Panc1 (cell line): ENCODE measurements at regions not wholly inside any gene's neighbourhood (a gene's known extent, or its start where the extent isn't known, plus 50 kb on each side); places are given as distances from the start of the nearest gene placed in this dataset.

ENCODE experiments used
- POLR2AphosphoS5 ChIP-seq: IDR thresholded peaks from 2 replicates; pipeline ENCODE4 v1.6.1; 2012; ENCODE audit warnings: mild to moderate bottlenecking, low read depth, low read length, moderate library complexity
- TF ChIP-seq, protein P1 (sequence below): fragments of 450-650 bp; IDR thresholded peaks from 2 replicates; pipeline ENCODE4 v1.5.1; 2017; ENCODE audit warnings: mild to moderate bottlenecking

DNA sequence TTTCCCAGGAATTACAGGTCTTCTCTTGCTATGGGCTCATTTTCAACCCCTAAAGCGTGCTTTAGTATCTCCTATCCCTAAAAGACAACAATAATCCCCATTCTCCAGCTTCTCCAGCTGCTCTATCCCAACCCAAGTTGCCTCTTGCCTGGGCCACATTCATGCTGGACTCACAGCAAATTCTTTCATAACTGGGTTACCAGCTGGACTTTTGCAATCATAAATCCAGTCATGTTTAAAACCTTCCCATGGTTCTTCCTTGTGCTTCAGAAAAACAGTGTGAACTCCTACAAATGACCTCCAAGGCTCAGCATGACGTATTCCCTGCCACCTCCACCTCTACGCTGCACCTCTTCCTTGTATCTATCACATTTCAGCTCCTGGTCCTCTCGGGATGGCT is 346.9 kb downstream of the GADD45G start:
- TF ChIP-seq, protein P1, sequence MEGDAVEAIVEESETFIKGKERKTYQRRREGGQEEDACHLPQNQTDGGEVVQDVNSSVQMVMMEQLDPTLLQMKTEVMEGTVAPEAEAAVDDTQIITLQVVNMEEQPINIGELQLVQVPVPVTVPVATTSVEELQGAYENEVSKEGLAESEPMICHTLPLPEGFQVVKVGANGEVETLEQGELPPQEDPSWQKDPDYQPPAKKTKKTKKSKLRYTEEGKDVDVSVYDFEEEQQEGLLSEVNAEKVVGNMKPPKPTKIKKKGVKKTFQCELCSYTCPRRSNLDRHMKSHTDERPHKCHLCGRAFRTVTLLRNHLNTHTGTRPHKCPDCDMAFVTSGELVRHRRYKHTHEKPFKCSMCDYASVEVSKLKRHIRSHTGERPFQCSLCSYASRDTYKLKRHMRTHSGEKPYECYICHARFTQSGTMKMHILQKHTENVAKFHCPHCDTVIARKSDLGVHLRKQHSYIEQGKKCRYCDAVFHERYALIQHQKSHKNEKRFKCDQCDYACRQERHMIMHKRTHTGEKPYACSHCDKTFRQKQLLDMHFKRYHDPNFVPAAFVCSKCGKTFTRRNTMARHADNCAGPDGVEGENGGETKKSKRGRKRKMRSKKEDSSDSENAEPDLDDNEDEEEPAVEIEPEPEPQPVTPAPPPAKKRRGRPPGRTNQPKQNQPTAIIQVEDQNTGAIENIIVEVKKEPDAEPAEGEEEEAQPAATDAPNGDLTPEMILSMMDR = no peak
- no peak for TF ChIP-seq POLR2AphosphoS5
